K562 (cell line): ENCODE measurements at regions not wholly inside any gene's neighbourhood (a gene's known extent, or its start where the extent isn't known, plus 50 kb on each side); places are given as distances from the start of the nearest gene placed in this dataset.

Experiments used
- EZH2 ChIP-seq: IDR thresholded peaks from 2 replicates; pipeline ENCODE4 v1.6.1; 2012; ENCODE audit warnings: low read depth, mild to moderate bottlenecking, inconsistent platforms, low read length, borderline replicate concordance
- GATA2 ChIP-seq: sonication (generic); formaldehyde crosslinking; IDR thresholded peaks from 2 replicates; pipeline ENCODE4 v1.4.0; 2020; ENCODE audit warnings: mild to moderate bottlenecking, missing genetic modification reagents
- HDAC2 ChIP-seq: fragments of 450-650 bp; IDR thresholded peaks from 2 replicates; pipeline ENCODE4 v1.6.1; 2016; ENCODE audit warnings: mild to moderate bottlenecking
- REST ChIP-seq, 2 experiments: fragments of 450-650 bp; formaldehyde crosslinking in 1 of 2; IDR thresholded peaks; 2 replicates each; pipeline versions ENCODE4 v1.4.0 to v1.6.1; 2014 to 2020; ENCODE audit warnings: mild to moderate bottlenecking in 2 of 2, borderline replicate concordance in 1 of 2, low read depth in 1 of 2
- ZNF224 ChIP-seq: sonication (generic); formaldehyde crosslinking; IDR thresholded peaks from 2 replicates; pipeline ENCODE4 v1.8.0; 2022; ENCODE audit warnings: mild to moderate bottlenecking, missing genetic modification reagents

- no peak for TF ChIP-seq EZH2
- no peak for TF ChIP-seq HDAC2
- no peak for TF ChIP-seq GATA2 (CRISPR knock-in tag)
- no peak for TF ChIP-seq REST (IDR thresholded peaks at IDR 0.05; ENCODE audit: borderline replicate concordance)
- TF ChIP-seq REST (CRISPR knock-in tag; IDR thresholded peaks at IDR 0.05; ENCODE audit: low read depth) = no peak
- TF ChIP-seq ZNF224 (CRISPR knock-in tag) = no peak
These were observed 1492.5 kb upstream of the TMEFF2 start for GRCh38 chr2:193687195-193687594.
